Activated CD4-positive, alpha-beta T cell treated with anti-CD3 and anti-CD28 coated beads, Interleukin-10, Interleukin-2, amounts not matched to agents 100 ng/mL and 50 ng/mL, durations not matched to agents 16 hours and 8 hours (primary cell): ENCODE measurements at regions not wholly inside any gene's neighbourhood (a gene's known extent, or its start where the extent isn't known, plus 50 kb on each side); places are given as distances from the start of the nearest gene placed in this dataset.

Experiments
- DNase-seq: peaks from one replicate; pipeline ENCODE4 v3.0.0-alpha.2; 2020

DNA sequence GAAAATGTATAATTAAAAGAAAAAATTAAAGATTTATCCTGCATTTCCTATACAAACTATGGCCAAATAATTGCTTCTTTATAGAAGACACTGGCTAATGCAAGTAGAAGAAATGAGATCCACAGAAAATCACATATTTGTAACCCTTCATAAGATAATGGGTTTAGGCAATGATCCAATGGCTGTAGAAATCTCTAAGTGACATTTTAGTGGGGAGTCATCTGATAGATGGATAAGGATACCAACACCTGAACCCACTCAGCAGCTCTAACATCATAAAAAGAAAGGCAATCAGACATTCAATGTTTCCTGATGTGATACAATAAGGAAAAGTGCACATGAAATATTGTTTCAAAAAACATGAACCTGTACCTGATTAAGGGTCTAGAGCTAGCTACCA lies 297.5 kb downstream of the CXCL12 start:
- no peak for DNase-seq

DNA sequence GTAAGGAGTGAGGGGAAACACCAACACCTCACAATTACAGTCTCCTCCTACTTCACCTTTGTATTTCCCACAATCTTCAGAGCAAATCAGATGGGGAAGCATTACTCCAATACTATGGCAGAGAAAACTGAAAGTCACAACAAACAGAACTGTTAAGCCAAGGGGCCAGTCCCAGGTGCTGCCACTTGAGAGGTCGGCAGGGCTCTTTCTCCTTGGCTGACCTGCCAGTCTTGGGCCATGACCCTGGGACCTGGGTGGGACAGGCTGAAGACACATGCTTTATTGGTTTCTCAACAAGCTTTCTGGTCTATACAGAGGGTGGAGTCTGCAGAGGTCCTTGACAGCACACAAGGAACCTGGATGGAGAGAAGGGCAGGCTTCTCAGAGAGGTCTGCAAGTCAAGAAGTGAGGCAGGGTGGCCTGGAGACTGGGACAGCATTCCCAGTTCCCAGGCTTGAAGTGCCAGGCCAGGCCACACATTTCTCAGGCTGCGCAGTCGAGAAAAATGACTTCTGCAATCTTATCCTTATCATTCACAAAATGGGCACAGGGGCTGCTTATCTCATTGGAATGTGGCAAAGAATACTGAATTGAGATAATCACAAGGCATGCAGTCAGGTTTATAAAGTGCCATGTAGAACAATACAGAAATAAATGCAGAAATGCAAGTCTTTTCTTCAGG lies 301.0 kb downstream of the CXCL12 start:
- no peak for DNase-seq

DNA sequence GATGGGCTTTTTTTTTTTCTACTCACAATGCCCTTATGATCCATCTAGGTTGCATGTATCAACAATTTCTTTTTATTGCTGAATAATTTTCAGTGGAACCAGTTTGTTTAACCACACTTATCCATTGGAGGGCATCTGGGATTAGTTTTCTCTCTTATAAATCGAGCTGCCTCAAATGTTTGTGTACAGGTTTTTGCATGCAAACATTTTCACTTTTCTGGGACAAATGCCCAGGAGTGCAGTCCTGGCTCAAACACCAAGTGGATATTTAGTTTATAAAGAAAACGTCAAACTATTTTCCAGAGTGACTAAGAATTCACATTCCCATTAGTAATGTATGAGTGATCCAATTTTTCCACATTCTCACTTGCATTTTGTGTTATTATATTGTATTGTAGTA lies 313.4 kb downstream of the CXCL12 start:
- no peak for DNase-seq

DNA sequence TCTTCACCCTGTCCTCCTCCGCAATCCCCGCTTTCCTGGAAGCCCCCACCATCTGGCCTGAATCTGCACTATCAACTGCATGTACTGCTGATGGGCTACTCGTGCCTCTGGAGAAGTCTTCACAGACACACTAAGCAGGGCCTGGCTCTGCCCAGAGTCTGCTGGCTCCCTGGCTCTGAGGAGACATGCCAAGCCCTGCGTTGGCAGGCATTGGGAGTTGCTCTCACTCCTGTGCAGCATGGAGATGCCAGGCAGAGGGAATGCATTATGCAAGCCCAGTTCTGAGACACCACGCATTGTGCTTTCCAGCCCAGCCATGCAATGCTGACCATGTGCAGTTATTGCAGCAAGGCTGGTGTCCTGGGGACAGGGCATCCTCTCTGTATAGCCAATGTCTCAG lies 314.6 kb downstream of the CXCL12 start:
- no peak for DNase-seq

DNA sequence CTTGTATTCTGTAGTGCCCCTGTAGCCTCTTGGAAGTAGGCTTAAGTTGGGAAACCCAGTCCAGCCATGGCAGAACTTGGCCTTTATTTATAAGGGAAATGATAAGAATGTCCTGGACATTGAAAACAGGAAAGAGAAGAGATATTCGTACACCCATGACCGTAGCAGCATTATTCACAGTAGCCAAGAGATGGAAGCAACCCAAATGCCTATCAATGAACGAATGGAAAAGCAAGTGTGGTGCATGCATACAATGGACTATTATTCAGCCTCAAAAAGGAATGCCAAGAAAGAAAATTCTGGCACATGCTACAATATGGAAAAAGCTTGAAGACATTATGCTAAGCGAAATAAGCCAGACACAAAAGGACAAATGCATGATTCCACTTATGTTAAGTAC lies 315.3 kb downstream of the CXCL12 start:
- DNase-seq = no peak

DNA sequence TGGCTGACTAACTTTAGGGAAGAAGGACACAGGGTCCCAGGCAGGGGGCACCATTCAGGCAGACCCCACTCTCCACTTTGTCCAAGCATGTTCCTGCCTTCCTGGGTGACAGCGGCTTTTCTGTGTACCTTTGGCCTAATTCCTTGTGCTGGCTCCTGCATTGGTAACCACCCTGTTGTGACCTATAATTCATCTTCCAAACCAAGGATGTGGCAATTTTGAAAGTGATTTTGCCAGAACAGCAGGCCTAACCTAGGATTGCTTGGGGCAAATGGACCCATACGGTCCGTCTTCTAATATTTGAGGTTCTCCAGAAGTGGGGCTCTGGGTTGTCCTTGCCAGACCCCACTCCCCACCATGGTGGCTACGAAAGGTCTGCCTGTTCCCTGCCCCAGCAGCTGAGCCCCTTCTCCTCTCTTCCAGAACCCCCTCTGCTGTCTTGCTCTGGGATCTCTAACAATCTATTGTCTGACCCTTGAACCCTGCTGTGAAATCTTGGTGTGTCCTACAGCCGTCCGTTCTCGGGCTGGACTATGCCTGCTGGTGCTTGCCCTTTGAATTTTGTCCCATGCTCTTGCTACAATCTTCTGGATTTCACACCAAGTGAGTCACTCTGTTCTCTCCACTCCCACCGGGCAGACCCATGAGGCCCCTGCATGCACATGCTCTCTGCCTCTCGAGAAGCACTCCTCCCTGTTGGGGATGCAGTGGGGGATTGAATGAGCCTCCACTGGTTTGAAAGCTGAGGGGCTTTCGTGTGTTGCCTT lies 316.0 kb downstream of the CXCL12 start:
- no peak for DNase-seq

DNA sequence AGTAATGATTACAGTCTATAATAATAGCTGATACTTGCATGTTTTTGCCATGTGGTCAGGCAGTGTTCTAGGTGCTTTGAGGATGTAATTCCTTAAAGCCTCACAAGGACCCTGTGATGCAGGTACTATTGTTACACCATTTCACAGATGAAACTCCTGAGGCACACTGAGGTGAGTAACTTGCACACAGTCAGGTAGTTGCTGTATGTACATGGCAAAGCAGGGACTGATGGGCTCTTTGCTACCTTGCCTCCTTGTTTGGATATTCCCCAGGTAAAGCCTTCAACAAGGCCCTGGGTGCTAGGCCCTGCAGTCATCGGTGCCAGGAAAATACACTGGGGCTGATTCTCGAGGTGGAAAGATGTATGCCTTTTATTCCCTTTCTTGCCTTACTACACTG lies 317.5 kb downstream of the CXCL12 start:
- DNase-seq = no peak

DNA sequence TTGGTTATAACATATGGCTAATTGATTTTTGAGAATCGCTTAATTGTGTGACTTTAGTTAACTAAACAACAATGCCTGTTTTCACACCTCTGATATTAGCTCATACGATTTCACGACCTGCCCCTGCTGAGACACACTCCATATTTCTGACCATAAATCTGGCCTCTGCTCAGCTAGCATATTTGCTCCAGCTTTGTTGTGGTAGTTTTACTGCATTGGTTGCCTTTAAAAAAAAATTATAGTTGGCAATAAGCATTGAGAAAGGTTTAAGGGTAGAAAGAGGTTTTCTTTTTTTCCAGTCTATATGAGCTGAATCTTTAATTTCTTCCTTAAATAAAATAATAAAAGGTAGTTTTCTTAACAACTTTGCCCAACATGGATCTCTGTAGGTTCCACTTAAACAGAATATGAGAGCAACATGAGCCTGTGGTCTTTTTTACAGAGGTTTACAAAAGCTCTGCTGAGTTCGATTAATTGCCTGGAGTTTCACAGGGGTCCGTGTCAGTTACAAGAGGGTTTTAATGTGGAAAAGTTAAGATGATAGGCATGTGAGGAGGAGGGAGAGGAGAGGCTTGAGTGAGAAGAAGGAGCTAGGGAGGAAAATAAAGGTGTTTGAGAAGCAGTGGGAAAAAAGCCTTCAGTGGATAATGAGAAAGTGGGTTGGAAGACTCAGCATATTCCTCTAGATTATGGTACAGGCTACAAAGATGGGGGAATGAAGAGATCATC lies 318.2 kb downstream of the CXCL12 start:
- DNase-seq = no peak

DNA sequence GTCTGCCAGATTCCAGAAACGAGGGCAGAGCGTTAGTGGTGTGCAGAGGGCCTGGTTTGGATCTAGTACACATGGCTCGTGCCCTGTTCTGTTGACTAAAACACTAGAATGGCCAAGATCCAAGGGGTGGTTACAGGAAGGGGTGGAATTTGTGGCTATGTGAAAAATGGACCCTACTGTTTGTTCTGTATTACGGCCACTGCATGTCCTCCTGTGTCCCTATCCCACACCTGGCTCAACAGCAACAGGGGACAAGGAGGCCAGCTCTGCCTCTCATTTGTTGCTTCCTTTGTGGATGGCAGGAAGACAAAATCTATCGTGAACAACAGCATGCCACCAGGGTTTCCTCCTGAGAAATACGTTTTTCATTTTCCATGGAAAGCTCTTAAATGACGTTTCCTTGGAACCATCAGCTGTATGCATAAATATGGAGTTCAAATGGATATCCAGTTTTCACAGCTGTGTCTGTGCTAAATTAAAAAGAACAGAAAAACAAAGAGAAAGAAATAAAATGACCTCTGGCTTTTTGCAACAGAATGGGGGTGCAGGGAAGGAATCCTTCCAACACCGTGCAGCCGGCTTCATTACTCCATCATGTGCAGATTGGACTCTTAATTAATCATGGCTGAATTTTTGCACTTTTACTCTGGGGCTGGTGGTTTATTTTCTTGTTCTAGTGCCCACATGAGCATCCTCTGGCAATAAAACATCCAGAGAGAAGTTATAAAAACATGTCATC lies 318.9 kb downstream of the CXCL12 start:
- DNase-seq = no peak

DNA sequence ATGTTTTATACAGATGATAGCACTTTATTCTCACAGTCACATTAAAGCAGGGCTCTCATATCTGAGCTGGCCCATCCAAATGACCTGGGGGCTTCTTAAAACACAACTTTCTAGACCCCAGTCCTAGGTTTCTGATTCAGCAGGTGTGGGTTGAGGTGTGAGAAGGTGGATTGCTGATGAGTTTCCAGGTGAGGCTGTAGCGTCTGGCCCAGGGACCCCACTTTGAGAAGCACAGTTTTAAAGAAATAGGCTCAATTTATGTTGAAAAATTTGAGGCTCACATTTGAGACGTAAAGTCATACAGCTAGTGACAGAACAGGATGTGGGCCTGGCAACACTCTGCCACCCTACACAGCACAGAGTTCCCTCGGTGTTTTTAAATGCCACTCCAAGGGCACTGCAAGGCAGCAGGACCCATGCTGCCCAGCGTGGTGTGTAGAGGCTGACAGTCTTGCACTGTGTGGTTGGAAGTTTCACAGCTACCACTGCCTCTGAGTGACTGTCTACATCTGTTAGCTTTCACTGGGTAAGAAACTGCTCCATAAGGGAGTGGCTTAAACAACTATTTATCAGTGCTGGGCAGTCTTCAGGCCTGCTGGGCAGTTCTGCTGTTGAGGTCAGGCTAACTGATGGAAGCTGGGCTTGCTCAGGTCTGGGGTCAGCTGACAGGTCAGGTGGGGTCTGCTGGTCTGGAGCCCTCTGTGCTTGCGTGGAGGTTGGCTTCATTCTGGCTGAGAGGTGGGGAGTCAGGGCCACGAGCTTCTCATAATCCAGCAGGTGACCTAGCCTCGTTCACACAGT lies 319.7 kb downstream of the CXCL12 start:
- DNase-seq = no peak

DNA sequence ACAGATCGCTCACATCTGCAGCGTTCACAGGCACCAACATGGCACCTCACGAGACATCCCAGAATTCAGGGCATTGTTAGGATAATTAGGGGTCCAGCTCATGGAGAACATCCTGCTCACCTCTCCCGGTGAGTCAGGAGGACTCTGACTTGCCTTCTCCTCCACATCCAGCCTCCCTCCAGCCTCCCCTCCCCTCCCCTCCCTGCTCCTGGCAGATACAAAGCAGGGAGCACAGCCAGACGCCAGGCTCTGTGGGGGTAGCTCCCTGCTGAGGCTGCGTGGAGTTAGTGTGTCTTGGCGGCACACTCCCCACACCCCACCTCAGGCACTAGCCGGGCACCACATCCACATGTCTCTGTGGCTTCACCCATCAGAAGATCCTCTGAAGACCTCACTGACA lies 320.6 kb downstream of the CXCL12 start:
- DNase-seq = no peak

DNA sequence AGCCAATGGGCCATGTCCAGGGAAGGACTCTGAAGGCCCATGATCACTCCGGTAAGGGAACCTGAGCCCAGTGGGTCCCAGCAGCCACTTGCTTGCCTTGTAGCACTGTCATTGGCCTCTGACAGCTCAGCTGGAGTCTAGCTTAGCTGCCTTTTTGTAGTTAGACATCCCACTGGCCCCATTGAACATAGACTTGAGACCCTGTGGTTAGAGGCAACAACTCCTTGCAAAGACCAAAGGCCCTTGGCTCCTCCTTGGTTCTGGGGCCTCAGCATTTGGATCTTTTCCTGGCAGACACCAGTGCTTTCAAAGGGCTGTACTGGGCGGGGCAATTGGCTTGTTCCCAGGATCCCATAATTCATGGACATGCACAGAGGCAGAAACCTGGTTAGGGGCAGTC lies 321.2 kb downstream of the CXCL12 start:
- DNase-seq = no peak

DNA sequence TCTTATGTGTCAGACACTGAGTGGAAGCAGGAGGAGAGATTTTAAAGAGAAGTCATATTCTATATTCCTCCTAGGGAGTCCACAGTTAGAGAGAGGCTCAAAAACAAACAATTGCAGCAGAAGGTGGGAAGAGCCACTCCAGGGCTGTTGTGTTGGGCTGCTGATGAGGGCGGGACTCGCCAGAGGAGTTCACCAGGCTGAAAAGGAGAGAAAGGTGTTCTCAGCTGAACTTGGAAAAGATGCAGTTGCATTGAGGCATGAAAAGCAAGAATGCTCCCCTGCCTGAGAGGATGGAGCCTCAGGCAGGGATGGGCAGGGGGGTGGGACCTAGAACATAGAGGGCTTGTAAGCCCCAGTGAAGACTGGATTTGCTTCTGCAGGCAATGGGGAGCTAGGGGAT lies 324.2 kb downstream of the CXCL12 start:
- DNase-seq = no peak

DNA sequence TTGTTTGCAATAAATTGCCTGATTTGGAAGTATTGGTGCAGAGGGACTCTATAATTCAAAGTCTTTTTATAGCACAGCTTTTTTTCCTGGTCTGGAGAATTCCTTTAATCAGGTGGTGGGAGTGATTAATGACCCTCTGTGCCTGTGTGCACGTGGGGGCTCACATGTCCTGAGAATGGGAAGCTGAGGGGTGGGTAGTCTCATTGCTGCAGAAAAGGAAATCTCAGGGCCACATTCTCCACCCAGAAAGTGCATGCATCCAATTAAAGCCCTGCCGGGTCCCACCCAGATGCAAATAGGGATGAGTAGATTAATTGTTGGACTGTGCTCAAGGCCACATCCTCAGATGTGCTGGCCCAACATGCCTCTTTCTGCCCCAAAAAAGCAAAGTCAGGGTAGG lies 324.7 kb downstream of the CXCL12 start:
- no peak for DNase-seq

DNA sequence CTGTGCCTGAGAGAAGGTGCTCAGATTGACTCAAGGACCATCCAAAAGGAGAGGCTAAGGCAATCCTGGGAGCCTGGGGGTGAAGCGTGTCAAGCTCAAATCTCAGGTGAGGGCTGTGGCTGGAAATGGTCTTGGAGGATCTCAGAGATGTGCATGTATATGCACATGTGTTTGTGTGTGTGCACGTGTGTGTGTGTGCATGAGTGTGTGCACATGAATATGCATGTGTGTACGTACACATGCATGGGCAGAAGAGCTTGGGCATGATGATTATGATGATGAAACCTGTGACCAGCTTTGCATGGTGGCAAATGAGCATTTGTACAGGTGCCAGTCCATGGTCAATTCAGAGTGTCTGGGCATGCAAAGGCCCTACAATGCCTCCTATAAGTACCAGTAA lies 326.6 kb downstream of the CXCL12 start:
- DNase-seq = no peak

DNA sequence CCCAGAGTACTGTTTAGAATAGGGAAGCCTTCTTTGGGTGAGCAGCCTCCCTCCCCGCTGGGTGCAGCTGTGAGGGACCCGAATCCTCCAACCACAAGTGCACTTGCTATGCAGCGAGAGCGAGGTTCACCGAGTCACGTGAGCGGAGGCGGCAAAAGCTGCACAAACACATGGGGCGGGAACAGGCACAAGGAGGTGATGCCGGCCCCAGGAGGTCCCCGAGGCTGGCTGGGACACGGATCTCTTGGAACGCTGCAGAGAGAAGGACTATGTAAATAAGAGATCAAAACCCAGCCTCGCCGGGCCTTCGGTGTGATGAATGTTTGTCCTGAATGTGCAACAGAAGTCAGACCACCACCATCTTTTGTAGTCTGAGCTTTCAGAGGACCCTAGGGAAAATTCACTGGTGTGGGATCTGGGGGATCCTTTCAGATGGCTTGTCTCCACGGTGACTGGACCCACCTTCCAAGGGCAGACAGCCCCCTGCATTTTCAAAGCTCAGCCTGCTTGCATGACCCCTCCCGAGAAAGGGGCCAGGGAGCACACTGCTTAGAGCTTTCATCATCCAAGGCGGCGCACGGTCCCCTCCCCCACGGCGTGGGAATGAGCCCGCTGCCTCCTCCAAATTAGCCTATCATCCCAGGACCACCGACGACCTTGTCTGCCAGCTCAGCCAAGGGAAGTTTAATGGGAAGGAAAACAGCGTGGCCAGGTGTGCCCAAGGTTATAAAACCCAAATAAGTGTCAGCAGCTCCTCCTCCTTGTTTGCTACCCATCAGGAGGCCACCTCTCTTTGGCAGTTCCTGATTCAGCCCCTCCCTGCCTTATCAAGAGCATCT lies 327.7 kb downstream of the CXCL12 start:
- no peak for DNase-seq

DNA sequence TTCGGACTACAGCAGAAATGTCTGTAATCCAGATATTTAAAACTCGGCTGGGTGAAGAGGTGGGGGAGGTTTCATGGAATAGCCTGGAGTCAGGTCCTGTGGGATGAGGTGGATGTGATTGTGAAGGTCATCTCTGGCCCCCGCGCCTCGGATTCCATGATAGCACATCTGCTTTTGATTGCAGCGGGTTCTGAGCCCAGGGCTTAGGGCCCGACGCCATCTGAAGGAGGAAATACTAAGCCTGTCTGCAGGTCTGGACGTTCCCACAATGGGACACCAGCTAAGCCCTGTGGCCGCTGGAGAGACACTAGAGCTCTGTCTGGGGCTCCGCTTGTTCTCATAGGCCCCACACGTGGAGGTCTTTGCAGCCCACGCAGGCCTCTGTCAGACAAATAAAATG lies 328.7 kb downstream of the CXCL12 start:
- no peak for DNase-seq

DNA sequence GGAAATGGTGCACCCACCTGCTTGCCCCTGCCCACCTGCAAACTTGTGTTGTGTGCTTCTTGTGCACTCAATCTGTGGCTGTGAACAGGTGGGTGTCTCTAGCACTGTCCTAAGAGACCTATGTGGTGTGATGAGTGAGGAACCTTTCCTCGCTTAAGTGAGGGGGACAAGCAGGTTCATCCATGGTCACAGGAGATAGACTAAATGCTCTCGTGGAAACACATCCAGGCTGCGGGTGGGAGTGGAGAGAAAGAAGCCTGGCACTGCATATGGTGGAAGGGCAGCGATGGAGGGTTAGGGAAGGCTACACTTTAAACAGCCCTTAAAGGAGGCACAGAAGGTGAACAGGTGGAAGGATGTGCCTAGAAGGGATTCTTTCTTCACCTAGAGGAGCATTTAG lies 330.9 kb downstream of the CXCL12 start:
- no peak for DNase-seq

DNA sequence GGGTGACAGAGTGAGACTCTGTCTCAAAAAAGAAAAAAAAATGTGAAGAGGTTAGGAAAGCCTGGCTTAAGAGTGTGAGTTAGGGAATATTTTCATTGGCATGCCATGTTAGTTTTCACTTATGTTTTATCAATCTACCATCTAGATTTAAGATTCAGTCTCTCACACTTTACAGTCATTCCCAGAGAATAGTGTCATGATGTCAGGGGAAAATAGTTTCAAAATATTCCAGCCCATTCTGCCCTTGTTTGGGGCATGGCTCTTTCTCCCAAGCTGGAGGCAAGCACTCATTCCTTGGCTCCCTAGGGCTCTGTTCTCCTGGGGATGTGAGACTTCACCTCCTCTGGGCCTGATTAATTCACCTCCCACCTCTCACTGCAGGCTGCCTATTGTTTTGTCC lies 331.5 kb downstream of the CXCL12 start:
- DNase-seq = no peak

DNA sequence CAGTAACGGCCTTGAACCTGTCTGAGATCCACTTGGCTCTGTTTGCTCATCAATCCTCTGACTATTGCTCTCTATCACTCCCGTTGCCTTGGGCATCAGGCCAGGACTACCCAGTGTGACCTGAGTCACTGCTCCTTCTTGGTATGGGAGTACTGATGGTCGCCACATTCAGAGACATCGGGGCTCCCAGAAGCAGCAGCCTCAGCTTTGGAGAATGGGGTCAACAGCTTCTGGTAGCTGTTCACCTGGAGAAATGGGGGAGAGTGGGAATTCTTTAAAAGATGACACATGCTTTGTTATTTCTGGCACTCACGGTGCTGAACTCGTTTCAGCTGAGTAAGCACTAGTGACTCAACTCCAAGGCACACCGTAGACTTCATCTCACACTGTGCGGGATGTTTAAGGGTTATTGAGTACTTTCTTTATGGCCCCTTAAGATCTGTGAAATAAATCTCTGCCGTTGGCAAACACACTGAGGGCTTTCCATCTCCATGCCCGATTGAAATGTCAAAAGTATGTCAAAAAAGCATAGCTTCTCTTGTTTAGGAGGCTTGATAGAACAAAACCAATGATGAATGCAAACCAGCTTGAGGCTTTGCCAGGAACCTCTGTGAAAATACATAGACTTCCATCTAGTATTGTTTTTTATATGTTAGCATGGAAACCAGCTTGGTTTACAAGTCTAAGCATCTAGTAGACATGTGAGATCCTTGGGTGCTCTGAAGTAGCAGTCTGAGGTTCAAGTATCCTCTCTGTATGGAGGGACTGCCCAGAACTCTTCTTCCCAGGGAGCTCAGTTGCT lies 333.1 kb downstream of the CXCL12 start:
- no peak for DNase-seq

DNA sequence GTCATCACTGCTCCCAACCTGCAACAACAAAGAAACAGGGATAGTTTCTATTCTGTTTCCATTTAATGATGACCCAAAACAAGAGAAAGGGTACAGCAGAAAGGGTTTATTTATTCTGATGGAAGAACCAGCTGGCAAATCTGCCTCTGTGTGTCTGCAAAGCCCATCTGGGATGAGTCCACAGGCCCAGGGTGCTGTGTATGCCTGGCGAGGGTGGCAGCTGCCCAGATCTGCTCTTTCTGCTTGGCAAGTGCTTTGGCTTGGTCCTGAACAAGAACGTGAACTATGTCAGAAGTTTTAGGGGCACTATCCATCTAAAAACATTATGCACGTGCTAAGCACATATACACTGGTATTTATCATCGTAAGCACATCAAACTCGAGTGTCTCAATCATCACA lies 333.8 kb downstream of the CXCL12 start:
- DNase-seq = no peak
